Inferior parietal cortex (tissue), 1 donor: ENCODE measurements at regions not wholly inside any gene's neighbourhood (a gene's known extent, or its start where the extent isn't known, plus 50 kb on each side); places are given as distances from the start of the nearest gene placed in this dataset.

ENCODE experiments used
- DNase-seq: peaks from one replicate; pipeline ENCODE4 v3.0.0-alpha.2; 2016; ENCODE audit errors: extremely low spot score

- no peak for DNase-seq
Observed at GRCh38 chr6:159443417-159443920, 249.6 kb downstream of the SOD2 start.

DNA sequence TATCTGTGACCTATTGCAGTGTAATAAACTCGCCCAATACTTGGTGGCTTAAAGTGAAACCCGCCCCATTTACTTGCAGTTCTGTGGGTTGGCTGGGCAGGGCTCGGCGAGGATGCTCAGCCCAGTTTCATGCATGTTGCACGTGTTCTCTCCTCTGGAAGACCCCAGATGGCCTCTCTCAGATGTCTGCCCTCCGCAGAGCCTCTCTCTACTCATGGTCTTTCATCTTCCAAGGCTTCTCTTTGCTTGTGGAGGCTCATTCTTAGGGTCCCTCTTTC lies 251.4 kb downstream of the SOD2 start:
- DNase-seq, result no peak

- DNase-seq, result no peak
Observed at GRCh38 chr6:159440911-159441703, 251.9 kb downstream of the SOD2 start.

DNA sequence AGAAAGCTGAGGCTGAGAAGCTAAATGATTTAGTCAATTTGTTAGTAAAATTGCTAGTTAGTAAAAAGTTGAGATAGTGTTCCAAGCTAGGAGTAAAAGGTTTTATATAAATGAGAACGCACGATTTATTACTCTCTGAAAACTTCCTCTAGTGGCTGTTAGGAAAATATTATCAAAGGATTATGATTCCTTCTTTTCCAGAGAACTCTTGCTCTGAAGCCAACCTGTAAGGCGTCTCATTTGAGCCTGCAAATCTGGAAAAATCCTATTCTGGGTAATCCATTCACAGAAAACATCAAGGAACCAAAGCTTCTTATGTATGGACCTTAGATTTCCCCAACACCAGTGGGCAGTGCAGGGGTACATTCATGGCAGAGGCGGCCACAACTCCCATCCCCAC lies 252.7 kb downstream of the SOD2 start:
- DNase-seq, result no peak

DNA sequence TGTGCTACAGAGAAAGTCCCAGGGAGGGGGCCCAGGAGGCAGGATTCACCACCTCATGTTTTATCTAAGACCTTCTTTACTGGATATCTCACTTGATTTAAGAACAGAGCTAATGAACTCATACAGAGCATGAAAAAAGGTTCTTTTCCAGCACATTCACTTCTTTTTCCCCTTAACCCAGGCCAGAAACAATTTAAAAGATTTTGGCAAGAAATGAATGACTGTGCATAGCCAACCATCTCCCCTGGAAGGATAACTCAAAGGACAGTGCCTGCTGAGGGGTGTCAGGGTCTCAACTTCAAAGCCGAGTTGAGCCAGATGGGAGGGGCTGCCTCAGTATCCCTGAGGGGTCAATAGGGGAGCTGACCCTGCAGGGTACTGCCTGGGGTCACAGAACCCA lies 253.4 kb downstream of the SOD2 start:
- no peak for DNase-seq

DNA sequence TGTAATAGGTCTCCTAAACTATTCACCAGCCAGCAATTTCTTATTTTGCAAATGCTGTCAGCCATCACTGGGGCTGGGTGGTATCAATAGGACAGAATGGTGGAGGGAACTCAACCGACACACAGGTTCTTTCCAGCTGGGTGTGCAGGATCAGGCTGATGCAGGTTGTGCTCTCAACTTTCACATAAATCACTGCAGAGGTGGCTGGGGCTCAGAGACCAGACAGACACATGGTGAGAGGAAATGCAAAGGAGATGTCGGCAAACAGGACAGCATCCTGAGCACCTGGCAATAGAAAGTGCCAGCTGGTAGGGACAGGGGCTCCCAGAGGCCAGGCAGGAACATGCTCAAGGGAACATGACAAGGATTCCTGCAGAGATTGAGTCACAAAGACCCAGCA lies 254.9 kb downstream of the SOD2 start:
- no peak for DNase-seq

- DNase-seq, result no peak
Observed at GRCh38 chr6:159436581-159436980, 256.5 kb downstream of the SOD2 start.

DNA sequence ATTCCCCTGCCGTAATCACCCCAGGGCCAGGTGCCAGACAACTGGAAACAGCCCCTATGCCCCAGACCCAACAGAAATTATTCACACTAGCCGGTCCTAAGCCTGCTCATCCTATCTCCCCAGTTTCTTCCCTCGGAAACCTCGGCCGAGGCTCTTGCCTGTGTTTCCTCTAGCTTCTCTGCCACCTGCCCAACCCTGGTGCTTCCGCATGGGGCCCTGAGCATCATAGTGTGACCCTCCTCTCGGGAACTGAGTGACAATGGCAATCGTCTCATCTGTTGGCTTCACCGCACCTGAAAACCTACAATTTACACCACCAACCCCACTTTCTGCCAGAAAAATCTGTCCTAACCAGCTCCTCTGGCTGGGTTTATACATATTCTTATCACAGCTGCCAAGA lies 257.3 kb downstream of the SOD2 start:
- no peak for DNase-seq

DNA sequence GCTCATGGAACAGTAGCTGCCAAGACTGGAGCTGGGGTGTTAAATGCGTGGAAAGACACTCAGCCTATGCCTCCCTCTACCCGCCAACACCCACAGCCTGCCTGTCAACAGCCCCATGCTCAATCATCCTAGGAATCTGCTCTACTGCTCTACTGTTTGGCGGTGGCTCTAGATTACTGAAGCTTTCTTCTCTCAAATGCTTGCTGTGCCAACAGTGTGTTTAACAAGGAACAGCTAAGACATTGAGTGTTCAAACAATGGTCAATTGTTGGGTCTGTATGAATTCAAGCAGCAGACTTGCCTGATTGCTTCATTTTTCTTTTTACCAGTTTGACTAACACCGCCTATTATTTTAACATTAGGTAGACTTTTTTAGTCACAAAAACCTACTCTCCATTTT lies 258.6 kb downstream of the SOD2 start:
- DNase-seq, result no peak

DNA sequence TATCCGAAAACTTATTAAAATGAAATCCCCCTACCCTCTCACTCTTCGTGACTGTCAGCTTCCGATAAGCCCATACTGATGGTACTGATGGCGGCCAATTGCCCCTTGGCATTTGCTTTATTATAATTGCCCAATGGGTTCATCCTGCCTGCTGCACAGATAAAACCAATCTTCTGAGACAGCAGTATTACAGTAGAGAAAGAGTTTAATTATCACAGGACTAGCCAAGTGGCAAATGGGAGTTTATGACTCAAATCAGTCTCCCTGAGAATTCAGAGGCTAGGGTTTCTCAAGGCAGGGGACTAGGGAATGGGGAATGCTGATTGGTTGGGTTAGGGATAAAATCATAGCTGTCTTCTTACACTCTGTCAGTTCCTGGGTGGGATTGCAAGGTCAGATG lies 259.5 kb downstream of the SOD2 start:
- DNase-seq, result no peak

DNA sequence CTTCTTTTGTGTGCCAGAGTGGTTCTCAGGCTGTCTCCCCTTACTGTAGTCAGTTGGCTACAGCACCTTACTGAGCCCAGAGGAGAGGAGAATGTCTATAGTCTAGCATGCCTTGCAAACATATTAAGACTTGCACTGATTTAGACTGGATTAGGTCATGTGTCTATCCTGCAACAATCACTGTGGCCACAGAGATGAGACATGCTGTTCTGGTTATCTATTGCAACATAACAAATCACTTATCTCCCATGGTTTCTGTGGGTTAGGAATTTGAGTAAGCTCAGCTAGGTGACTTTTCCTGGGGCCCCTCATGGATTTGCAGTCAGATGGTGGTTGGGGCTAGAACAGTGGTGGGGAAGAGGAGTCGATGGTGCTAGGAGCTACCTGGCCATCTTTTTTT lies 261.3 kb downstream of the SOD2 start:
- DNase-seq, result no peak

DNA sequence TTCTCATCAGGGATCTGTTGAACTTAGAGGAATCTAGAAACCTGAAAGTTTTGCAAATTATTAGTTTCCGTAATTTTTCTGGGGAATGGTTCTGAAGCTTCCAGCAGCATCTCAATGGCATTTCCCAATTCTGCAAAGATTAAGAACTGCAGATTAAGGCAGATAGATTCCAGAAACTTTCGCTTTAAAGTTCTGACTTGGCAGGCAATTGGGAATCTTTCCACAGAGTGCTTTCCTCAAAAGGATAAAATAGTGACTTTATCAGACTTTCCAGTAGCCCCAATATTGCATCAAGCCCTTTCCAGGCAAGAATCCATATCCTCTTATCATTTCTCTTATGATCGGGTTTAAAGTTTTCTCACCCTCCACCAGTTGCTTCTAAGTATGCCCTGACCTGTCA lies 261.1 kb downstream of the FNDC1 start:
- DNase-seq, result no peak

DNA sequence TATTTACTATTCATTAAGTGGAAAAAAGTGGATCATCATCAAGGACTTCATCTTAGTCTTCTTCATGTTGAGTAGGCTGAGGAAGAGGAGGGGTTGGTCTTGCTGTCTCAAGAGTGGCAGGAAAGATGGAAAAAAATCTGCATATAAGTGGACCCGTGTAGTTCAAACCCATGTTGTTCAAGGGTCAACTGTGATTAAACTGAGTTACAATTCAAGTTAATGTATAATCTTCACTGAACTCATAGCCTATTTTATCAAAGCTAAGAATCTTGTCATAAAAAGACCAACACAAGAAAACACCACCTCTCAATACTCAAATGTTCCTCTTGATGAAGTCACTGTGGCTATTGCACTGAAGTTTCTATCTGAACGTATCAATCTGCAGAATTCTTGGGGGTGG lies 260.2 kb downstream of the FNDC1 start:
- DNase-seq, result no peak

DNA sequence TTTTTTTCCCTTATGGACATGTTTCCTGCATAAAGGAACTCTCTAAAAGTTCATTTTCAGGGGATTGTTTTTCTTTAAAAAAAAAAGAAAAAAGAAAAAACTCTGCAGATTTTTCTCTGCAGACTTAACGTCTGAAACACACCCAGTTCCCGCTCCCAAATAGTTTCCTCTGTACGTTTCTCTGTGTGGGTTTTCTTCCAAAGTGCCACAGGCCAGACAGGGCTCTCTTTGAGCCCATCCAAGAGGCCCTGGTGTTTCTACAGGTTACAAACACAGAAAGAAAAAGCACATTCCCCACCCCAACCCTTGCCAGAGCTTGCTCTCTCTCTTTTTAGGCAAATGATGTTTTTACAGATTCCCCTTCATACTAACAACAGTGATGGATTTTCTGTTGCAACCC lies 258.6 kb downstream of the FNDC1 start:
- DNase-seq, result no peak

DNA sequence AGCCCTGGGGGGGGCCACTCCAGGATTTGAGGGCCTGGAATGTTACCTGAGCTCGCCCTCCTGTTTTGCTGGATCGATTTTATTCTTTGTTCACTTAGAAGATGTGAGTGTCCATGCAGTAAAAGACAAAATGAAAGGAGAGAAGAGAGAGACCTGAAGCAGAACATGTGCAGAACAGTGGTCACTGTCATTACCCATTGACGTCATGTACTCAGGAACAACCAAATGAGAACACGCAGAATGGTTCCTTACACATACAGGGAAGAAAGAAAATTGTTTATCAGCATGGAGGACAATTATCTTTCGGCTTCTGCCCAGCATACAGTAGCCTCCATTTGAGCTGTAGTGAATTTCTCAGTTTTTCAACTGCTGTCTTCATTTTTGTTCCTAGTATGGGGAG lies 258.1 kb downstream of the FNDC1 start:
- no peak for DNase-seq

DNA sequence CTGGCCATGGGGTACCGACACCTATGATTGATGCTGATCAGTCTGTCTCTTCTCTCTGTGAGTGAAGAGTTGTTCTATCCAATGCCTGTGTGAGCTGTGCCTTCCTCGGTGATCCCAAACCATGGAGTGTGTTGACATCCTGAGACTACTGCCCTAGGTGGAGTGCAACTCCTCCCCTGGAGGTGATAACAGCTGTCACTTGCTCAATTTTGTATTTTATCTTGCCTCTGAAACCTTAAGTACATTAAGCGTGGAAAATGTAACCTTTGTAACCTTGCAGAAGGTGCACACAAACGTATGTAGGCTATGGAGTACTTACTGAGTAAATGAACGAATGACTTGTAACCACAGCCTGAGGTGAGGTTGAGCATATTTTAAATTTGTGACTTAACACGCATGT lies 256.2 kb downstream of the FNDC1 start:
- no peak for DNase-seq

DNA sequence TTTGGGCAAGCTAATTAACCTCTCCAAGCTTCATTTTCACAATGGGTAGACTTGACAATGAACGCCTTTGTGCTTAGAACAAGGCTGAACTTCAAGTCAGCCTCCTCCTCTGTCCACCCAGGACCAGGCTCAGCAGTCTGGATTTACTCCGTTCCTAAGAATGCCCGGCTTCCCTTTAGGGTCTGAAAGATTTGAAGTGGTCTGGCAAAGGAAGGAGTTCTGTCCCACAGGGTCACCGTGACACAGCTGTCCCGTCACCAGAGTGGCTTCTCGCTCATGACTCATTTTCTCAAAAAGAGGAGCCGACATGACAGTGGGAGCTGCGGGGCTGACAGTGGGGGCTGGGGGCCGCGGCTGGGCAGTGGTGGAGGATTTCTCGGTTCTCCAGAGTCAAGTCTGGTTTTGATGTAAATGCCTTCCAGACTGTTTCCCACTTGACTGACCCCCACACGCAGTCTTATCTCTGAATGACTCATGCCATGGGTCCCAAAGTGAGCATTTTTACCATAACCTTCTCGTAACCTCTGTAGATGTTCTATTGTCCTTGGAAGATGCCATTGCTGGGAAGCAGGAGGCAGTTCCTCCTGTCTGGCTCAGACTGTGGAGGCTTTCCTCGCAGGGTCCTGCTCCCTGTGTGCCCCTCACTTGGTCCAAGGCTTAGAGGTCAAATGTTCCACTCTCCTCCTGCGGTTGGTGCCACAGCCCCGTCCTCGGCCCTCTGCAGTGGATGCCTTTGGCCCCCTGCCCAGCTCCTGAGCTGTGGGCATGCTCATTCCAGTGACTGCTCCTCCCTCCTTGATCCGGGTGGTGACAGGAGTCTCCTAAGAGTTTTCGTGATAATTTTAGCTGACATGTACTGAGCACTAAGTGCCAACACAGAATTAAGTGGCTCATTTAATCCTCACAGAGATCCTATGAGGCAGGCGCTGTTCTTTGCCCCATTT lies 253.1 kb downstream of the FNDC1 start:
- DNase-seq, result no peak

DNA sequence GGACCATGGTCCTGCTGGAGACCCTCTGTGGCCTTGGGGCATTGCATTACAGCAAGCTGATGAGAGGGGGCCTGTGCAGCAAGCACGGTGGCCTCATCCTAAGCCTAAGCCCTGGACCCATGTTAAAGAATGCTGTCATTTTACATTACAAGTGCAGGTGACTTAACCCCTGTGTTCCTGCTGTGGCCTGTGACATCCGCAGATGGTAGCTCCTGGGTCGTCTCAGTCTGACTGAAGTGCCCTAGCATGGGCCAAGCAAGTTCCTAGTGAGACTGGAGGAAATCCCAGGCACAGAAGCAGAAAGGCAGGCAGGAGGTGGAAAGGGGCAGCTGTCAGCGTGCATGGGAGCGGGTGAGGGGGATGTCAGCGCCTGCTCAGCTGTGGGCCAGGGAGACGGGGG lies 252.4 kb downstream of the FNDC1 start:
- no peak for DNase-seq

GRCh38 chr6:159418997-159419396 lies 249.8 kb downstream of the FNDC1 start:
- no peak for DNase-seq

GRCh38 chr6:159416891-159417560 lies 247.8 kb downstream of the FNDC1 start:
- no peak for DNase-seq

- no peak for DNase-seq
Observed at GRCh38 chr6:159415540-159415939, 246.3 kb downstream of the FNDC1 start.

DNA sequence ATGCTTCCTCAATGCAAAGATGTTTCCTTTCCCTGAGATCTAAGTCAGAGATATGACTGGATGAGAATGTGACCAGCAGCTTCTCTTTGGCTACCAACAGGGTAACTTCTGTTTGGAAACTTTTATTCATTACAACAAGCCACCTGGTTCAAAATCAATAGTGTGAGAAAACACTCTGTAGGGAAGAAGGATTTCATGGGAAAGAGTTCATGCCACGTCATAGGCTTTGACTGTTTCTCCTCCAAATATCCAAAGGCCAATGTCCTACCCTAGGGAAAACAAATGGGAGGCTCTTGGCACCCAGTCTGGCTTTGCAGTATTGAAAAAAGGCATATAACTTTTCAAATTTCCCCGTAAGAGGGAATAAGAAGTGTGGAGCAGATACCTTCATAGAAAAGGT lies 245.5 kb downstream of the FNDC1 start:
- no peak for DNase-seq
